Osteocyte (in vitro differentiated cells): ENCODE measurements at regions not wholly inside any gene's neighbourhood (a gene's known extent, or its start where the extent isn't known, plus 50 kb on each side); places are given as distances from the start of the nearest gene placed in this dataset.
"Not testable (repeated sequence)": the region's sequence is repeated elsewhere in the genome, so short reads cannot be mapped to it uniquely, and the experiment has no call there.

Experiments
- DNase-seq: peaks from one replicate; pipeline ENCODE4 v3.0.0; 2021; ENCODE audit warnings: mixed read lengths; ENCODE audit not compliant: unreplicated experiment; ENCODE audit errors: extremely low spot score
- H3K27ac Mint-ChIP-seq: one replicate; pipeline ENCODE4 v1.8.0; 2021; ENCODE audit warnings: mild to moderate bottlenecking, mixed read lengths; ENCODE audit not compliant: unreplicated experiment
- H3K27me3 Mint-ChIP-seq: one replicate; pipeline ENCODE4 v1.8.0; 2021; ENCODE audit warnings: mixed read lengths; ENCODE audit not compliant: unreplicated experiment
- H3K36me3 Mint-ChIP-seq: one replicate; pipeline ENCODE4 v1.8.0; 2021; ENCODE audit warnings: mixed read lengths; ENCODE audit not compliant: unreplicated experiment
- H3K4me1 Mint-ChIP-seq: one replicate; pipeline ENCODE4 v1.8.0; 2021; ENCODE audit warnings: mixed read lengths; ENCODE audit not compliant: unreplicated experiment
- H3K4me3 Mint-ChIP-seq: one replicate; pipeline ENCODE4 v1.8.0; 2021; ENCODE audit warnings: mild to moderate bottlenecking, moderate library complexity, mixed read lengths; ENCODE audit not compliant: unreplicated experiment
- H3K9me3 Mint-ChIP-seq: one replicate; pipeline ENCODE4 v1.8.0; 2021; ENCODE audit warnings: mixed read lengths; ENCODE audit not compliant: unreplicated experiment
- CTCF ChIP-seq: fragments of 200-600 bp; sonication (generic); IDR thresholded peaks from 2 replicates; pipeline ENCODE4 v1.5.0; 2021; ENCODE audit warnings: antibody characterized with exemption, mild to moderate bottlenecking, moderate library complexity

- Mint-ChIP-seq H3K4me3 (no peak overlapping the region), H3K9me3 (peaks cover 5% of the 10 kb centered on the region), H3K27ac (no peak overlapping the region), H3K36me3 (no peaks in the 10 kb centered on the region), H3K27me3 (no peaks in the 10 kb centered on the region), H3K4me1 (peaks cover 5% of the 10 kb centered on the region)
- no peak for TF ChIP-seq CTCF
- no peak for DNase-seq
These were observed 129.1 kb downstream of the TNFRSF21 start for GRCh38 chr6:47180633-47181032.

- Mint-ChIP-seq H3K36me3 (no peaks in the 10 kb centered on the region), H3K4me3 (no peak overlapping the region), H3K9me3 (peaks cover 5% of the 10 kb centered on the region), H3K27ac (no peak overlapping the region), H3K4me1 (peaks cover 5% of the 10 kb centered on the region), H3K27me3 (no peaks in the 10 kb centered on the region)
- no peak for TF ChIP-seq CTCF
- no peak for DNase-seq
These were observed 130.4 kb downstream of the TNFRSF21 start for GRCh38 chr6:47179286-47179685.

- no peaks in the 10 kb centered on the region for H3K36me3 Mint-ChIP-seq
- TF ChIP-seq CTCF, result no peak
- no peaks in the 10 kb centered on the region for H3K27me3 Mint-ChIP-seq
- no peak for DNase-seq
- H3K4me3 Mint-ChIP-seq, result no peak overlapping the region
- H3K4me1 Mint-ChIP-seq, result peaks cover 2% of the 10 kb centered on the region
- H3K9me3 Mint-ChIP-seq, result no peaks in the 10 kb centered on the region
- H3K27ac Mint-ChIP-seq, result no peak overlapping the region
These were observed 133.5 kb upstream of the ADGRF1 start for GRCh38 chr6:47175656-47176055.

- H3K9me3 Mint-ChIP-seq, result peaks cover 1% of the 10 kb centered on the region
- DNase-seq, result no peak
- no peak overlapping the region for H3K27ac Mint-ChIP-seq
- no peaks in the 10 kb centered on the region for H3K36me3 Mint-ChIP-seq
- H3K4me1 Mint-ChIP-seq, result peaks cover 2% of the 10 kb centered on the region
- H3K4me3 Mint-ChIP-seq, result no peak overlapping the region
- H3K27me3 Mint-ChIP-seq, result no peaks in the 10 kb centered on the region
- no peak for TF ChIP-seq CTCF
These were observed 132.4 kb upstream of the ADGRF1 start for GRCh38 chr6:47174502-47175023.

- not testable (repeated sequence) for H3K27me3 Mint-ChIP-seq, H3K4me1 Mint-ChIP-seq, H3K4me3 Mint-ChIP-seq, H3K27ac Mint-ChIP-seq, H3K9me3 Mint-ChIP-seq, DNase-seq, H3K36me3 Mint-ChIP-seq
These were observed 131.9 kb upstream of the ADGRF1 start for GRCh38 chr6:47174063-47174462.

GRCh38 chr6:47173145-47173544 lies 131.0 kb upstream of the ADGRF1 start:
- not testable (repeated sequence) for H3K9me3 Mint-ChIP-seq, H3K36me3 Mint-ChIP-seq, H3K27ac Mint-ChIP-seq, DNase-seq, H3K27me3 Mint-ChIP-seq, H3K4me3 Mint-ChIP-seq
- peaks cover 13% of the 10 kb centered on the region for H3K4me1 Mint-ChIP-seq
